Adrenal gland (tissue), 5 donors: ENCODE measurements at regions not wholly inside any gene's neighbourhood (a gene's known extent, or its start where the extent isn't known, plus 50 kb on each side); places are given as distances from the start of the nearest gene placed in this dataset.

ENCODE experiments used
- POLR2A ChIP-seq, 2 donors: fragments of 450-650 bp; IDR thresholded peaks; one replicate each; pipeline ENCODE4 v1.6.1; 2017; ENCODE audit warnings: antibody characterized with exemption in 2 of 2, mild to moderate bottlenecking in 2 of 2, moderate library complexity in 1 of 2
- TF ChIP-seq, protein P1 (sequence below), 6 experiments: fragments of 450-650 bp in 4 of 6; fragments of 200-600 bp in 2 of 6; sonication (generic) in 1 of 6; IDR thresholded peaks; 1 replicate in 5 of 6; 2 replicates in 1 of 6; pipeline versions ENCODE4 v1.5.1 to v1.8.0; 2016 to 2021; ENCODE audit warnings: antibody characterized with exemption in 6 of 6, mild to moderate bottlenecking in 2 of 6, moderate library complexity in 1 of 6
- donor health status: DM: no; HTN: no; CAD: no.

GRCh38 chr1:30427545-30427944 is 295.8 kb downstream of the MATN1 start:
- TF ChIP-seq, protein P1, sequence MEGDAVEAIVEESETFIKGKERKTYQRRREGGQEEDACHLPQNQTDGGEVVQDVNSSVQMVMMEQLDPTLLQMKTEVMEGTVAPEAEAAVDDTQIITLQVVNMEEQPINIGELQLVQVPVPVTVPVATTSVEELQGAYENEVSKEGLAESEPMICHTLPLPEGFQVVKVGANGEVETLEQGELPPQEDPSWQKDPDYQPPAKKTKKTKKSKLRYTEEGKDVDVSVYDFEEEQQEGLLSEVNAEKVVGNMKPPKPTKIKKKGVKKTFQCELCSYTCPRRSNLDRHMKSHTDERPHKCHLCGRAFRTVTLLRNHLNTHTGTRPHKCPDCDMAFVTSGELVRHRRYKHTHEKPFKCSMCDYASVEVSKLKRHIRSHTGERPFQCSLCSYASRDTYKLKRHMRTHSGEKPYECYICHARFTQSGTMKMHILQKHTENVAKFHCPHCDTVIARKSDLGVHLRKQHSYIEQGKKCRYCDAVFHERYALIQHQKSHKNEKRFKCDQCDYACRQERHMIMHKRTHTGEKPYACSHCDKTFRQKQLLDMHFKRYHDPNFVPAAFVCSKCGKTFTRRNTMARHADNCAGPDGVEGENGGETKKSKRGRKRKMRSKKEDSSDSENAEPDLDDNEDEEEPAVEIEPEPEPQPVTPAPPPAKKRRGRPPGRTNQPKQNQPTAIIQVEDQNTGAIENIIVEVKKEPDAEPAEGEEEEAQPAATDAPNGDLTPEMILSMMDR (IDR thresholded peaks at IDR 0.05), result no peak
- no peak for TF ChIP-seq POLR2A (IDR thresholded peaks at IDR 0.05)
